Activated B cell treated with CpG ODN at 0.5 μM for 24 hours (primary cell): ENCODE measurements at regions not wholly inside any gene's neighbourhood (a gene's known extent, or its start where the extent isn't known, plus 50 kb on each side); places are given as distances from the start of the nearest gene placed in this dataset.
"Not testable (repeated sequence)": the region's sequence is repeated elsewhere in the genome, so short reads cannot be mapped to it uniquely, and the experiment has no call there.

Experiments used
- ATAC-seq: fragments of 200-7000 bp; cut with Tn5 transposase; one replicate; pipeline ENCODE4 v1.10.0; 2021; ENCODE audit warnings: low read depth, mild to moderate bottlenecking, moderate library complexity
- CTCF ChIA-PET: fragments of 350-600 bp; sonication (Branson Sonifier 250); formaldehyde crosslinking; loops from one replicate; lab custom pipeline; 2021; ENCODE audit warnings: antibody characterized with exemption; lab: Charles Lee
- POLR2A ChIA-PET: fragments of 350-600 bp; sonication (Branson Sonifier 250); formaldehyde crosslinking; loops from one replicate; lab custom pipeline; 2021; ENCODE audit warnings: antibody characterized with exemption; lab: Charles Lee
- DNase-seq: peaks from one replicate; pipeline ENCODE4 v3.0.0; 2022
- H3K27ac Mint-ChIP-seq: one replicate; pipeline ENCODE4 v1.8.0; 2020; ENCODE audit warnings: mixed read lengths
- H3K27me3 Mint-ChIP-seq: one replicate; pipeline ENCODE4 v1.8.0; 2021; ENCODE audit warnings: mixed read lengths
- H3K36me3 Mint-ChIP-seq: one replicate; pipeline ENCODE4 v1.8.0; 2021; ENCODE audit warnings: low read depth, mixed read lengths
- H3K4me1 Mint-ChIP-seq: one replicate; pipeline ENCODE4 v1.8.0; 2021; ENCODE audit warnings: mixed read lengths
- H3K4me3 Mint-ChIP-seq: one replicate; pipeline ENCODE4 v1.8.0; 2020; ENCODE audit warnings: mild to moderate bottlenecking, mixed read lengths
- H3K9me3 Mint-ChIP-seq: one replicate; pipeline ENCODE4 v1.8.0; 2020; ENCODE audit warnings: mixed read lengths
- intact Hi-C: fragments of 100-400 bp; cut with micrococcal nuclease; formaldehyde crosslinking; loops from one replicate; pipeline ENCODE4 v1.15.1; 2024
- TF ChIP-seq, protein P1 (sequence below): fragments of 200-600 bp; IDR thresholded peaks from one replicate; pipeline ENCODE4 v1.8.0; 2022; ENCODE audit warnings: antibody characterized with exemption, mild to moderate bottlenecking

- ChIA-PET CTCF (no interaction called here), POLR2A (no interaction called here)
- intact Hi-C loops: no loop called here
- Mint-ChIP-seq H3K27me3 (no peaks in the 10 kb centered on the region), H3K4me1 (no peaks in the 10 kb centered on the region), H3K9me3 (peaks cover 9% of the 10 kb centered on the region), H3K4me3 (no peak overlapping the region), H3K36me3 (no peaks in the 10 kb centered on the region), H3K27ac (no peak overlapping the region)
- ATAC-seq (no peak), DNase-seq (no peak)
- TF ChIP-seq, protein P1, sequence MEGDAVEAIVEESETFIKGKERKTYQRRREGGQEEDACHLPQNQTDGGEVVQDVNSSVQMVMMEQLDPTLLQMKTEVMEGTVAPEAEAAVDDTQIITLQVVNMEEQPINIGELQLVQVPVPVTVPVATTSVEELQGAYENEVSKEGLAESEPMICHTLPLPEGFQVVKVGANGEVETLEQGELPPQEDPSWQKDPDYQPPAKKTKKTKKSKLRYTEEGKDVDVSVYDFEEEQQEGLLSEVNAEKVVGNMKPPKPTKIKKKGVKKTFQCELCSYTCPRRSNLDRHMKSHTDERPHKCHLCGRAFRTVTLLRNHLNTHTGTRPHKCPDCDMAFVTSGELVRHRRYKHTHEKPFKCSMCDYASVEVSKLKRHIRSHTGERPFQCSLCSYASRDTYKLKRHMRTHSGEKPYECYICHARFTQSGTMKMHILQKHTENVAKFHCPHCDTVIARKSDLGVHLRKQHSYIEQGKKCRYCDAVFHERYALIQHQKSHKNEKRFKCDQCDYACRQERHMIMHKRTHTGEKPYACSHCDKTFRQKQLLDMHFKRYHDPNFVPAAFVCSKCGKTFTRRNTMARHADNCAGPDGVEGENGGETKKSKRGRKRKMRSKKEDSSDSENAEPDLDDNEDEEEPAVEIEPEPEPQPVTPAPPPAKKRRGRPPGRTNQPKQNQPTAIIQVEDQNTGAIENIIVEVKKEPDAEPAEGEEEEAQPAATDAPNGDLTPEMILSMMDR: no peak
These were observed 287.0 kb downstream of the SI start for GRCh38 chr3:164791263-164791662.

DNA sequence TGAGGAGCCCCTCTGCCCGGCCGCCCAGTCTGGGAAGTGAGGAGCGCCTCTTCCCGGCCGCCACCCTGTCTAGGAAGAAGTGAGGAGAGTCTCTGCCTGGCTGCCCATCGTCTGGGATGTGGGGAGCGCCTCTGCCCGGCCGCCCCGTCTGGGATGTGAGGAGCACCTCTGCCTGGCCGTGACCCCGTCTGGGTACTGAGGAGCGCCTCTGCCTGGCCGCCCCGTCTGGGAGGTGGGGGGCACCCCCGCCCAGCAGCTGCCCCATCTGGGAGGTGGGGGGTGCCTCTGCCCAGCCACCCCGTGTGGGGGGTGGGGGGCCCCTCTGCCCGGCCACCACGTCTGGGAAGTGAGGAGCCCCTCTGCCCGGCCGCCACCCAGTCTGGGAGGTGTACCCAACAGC, 293.9 kb downstream of the SI start:
- DNase-seq, ATAC-seq, intact Hi-C loops, H3K4me1 Mint-ChIP-seq, CTCF ChIA-PET, H3K4me3 Mint-ChIP-seq, H3K36me3 Mint-ChIP-seq, H3K27me3 Mint-ChIP-seq, H3K9me3 Mint-ChIP-seq, H3K27ac Mint-ChIP-seq, POLR2A ChIA-PET: not testable (repeated sequence)

- DNase-seq (no peak), ATAC-seq (no peak)
- intact Hi-C loops: no loop called here
- H3K4me1 Mint-ChIP-seq: no peaks in the 10 kb centered on the region
- ChIA-PET CTCF (no interaction called here), POLR2A (no interaction called here)
- H3K27ac Mint-ChIP-seq: no peak overlapping the region
- no peaks in the 10 kb centered on the region for H3K36me3 Mint-ChIP-seq
- H3K9me3 Mint-ChIP-seq: peaks cover 4% of the 10 kb centered on the region
- H3K4me3 Mint-ChIP-seq: no peak overlapping the region
- TF ChIP-seq, protein P1: no peak
- no peaks in the 10 kb centered on the region for H3K27me3 Mint-ChIP-seq
These were observed 296.5 kb downstream of the SI start for GRCh38 chr3:164781755-164782154.

DNA sequence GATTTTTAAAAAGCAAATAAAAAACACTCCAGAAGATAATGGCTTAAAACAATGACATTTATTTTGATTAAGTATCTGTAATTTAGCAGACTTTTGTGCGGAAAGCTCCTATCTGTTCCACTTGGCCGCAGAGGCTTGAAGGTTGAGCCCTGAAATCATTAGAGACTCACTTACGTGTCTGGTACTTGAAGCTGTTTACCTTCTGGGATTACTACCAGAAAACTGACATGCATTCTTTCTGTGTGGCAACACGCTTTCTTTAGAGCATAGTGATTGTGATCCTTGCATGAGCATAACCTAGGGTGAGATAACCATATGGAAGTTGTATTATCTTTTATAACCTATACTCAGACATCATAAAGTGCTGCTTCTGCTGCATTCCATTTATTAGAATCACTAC, 298.5 kb downstream of the SI start:
- intact Hi-C loops: loop anchor here (10.0 kb wide), 1 partner anchor 55 kb away; no protein-coding TSS in a partner anchor
- TF ChIP-seq, protein P1: no peak
- peaks cover 3% of the 10 kb centered on the region for H3K9me3 Mint-ChIP-seq
- H3K27ac Mint-ChIP-seq: no peak overlapping the region
- H3K4me1 Mint-ChIP-seq: no peaks in the 10 kb centered on the region
- H3K36me3 Mint-ChIP-seq: no peaks in the 10 kb centered on the region
- ChIA-PET POLR2A (no interaction called here), CTCF (no interaction called here)
- H3K27me3 Mint-ChIP-seq: no peaks in the 10 kb centered on the region
- no peak for DNase-seq
- H3K4me3 Mint-ChIP-seq: no peak overlapping the region
- ATAC-seq: no peak

GRCh38 chr3:164752812-164753211, 325.5 kb downstream of the SI start:
- Mint-ChIP-seq H3K27me3 (no peaks in the 10 kb centered on the region), H3K4me1 (no peaks in the 10 kb centered on the region), H3K4me3 (no peak overlapping the region), H3K36me3 (no peaks in the 10 kb centered on the region), H3K27ac (no peak overlapping the region), H3K9me3 (peaks cover 3% of the 10 kb centered on the region)
- ChIA-PET CTCF (no interaction called here), POLR2A (no interaction called here)
- DNase-seq (no peak), ATAC-seq (no peak)
- TF ChIP-seq, protein P1: no peak
- intact Hi-C loops: no loop called here

- peaks cover 7% of the 10 kb centered on the region for H3K9me3 Mint-ChIP-seq
- H3K36me3 Mint-ChIP-seq: no peaks in the 10 kb centered on the region
- no peaks in the 10 kb centered on the region for H3K27me3 Mint-ChIP-seq
- intact Hi-C loops: no loop called here
- POLR2A ChIA-PET: no interaction called here
- H3K4me3 Mint-ChIP-seq: no peak overlapping the region
- CTCF ChIA-PET: no interaction called here
- ATAC-seq (no peak), DNase-seq (no peak)
- H3K4me1 Mint-ChIP-seq: no peaks in the 10 kb centered on the region
- TF ChIP-seq, protein P1: no peak
- no peak overlapping the region for H3K27ac Mint-ChIP-seq
These were observed 329.7 kb downstream of the SI start for GRCh38 chr3:164748626-164749025.
